Testis (tissue), 2 donors: ENCODE measurements at regions not wholly inside any gene's neighbourhood (a gene's known extent, or its start where the extent isn't known, plus 50 kb on each side); places are given as distances from the start of the nearest gene placed in this dataset.

Experiments used
- DNase-seq: peaks from one replicate; pipeline ENCODE4 v3.0.0-alpha.2; 2019
- H3K27ac ChIP-seq, 2 donors: fragments of 200-600 bp; sonication (generic); one replicate each; pipeline ENCODE4 v1.5.1; 2019
- H3K27me3 ChIP-seq: fragments of 200-600 bp; sonication (generic); one replicate; pipeline ENCODE4 v1.5.1; 2019
- H3K36me3 ChIP-seq: fragments of 200-600 bp; sonication (generic); one replicate; pipeline ENCODE4 v1.5.1; 2017; ENCODE audit warnings: low read depth; ENCODE audit errors: missing control alignments
- H3K4me1 ChIP-seq: fragments of 200-600 bp; sonication (generic); one replicate; pipeline ENCODE4 v1.5.1; 2019
- H3K4me3 ChIP-seq, 2 donors: fragments of 200-600 bp; sonication (generic); one replicate each; pipeline ENCODE4 v1.5.1; 2017 to 2019
- H3K9me3 ChIP-seq: fragments of 200-600 bp; sonication (generic); one replicate; pipeline ENCODE4 v1.5.1; 2017
- CTCF ChIP-seq, 3 experiments: fragments of 450-650 bp in 2 of 3; fragments of 200-600 bp in 1 of 3; sonication (generic) in 1 of 3; IDR thresholded peaks; one replicate each; pipeline ENCODE4 v1.5.1; 2016 to 2019; ENCODE audit warnings: antibody characterized with exemption in 3 of 3, mild to moderate bottlenecking in 2 of 3, moderate library complexity in 1 of 3
- POLR2A ChIP-seq: fragments of 450-650 bp; IDR thresholded peaks from one replicate; pipeline ENCODE4 v1.6.1; 2017; ENCODE audit warnings: antibody characterized with exemption, mild to moderate bottlenecking, moderate library complexity
- WGBS, 2 donors: methylation state at CpG; one replicate each; pipeline ENCODE4 v1.1.5; 2018; 5-methylcytosine and 5-hydroxymethylcytosine counted together
- intact Hi-C: fragments of 100-400 bp; cut with DNase I; formaldehyde crosslinking; loops from one replicate; pipeline ENCODE4 v1.15.1; 2023; ENCODE audit warnings: low total_unique reads

- TF ChIP-seq CTCF (IDR thresholded peaks at IDR 0.05) (no peak), POLR2A (no peak)
- H3K4me1 ChIP-seq: no peaks in the 10 kb centered on the region
- no peak overlapping the region for H3K27ac ChIP-seq
- H3K27me3 ChIP-seq: no peaks in the 10 kb centered on the region
- no peaks in the 10 kb centered on the region for H3K36me3 ChIP-seq
- no peaks in the 10 kb centered on the region for H3K9me3 ChIP-seq
- 57 to 59% methylated on average over 4 to 5 of the region's 5 CpGs for WGBS, 2 donors
- intact Hi-C loops: no loop called here
- no peak overlapping the region for H3K4me3 ChIP-seq
- DNase-seq: no peak
Observed at GRCh38 chr13:38415233-38415632, 65.6 kb downstream of the UFM1 start.

GRCh38 chr13:38417241-38417640, 67.6 kb downstream of the UFM1 start:
- H3K4me3 ChIP-seq: no peak overlapping the region
- no peak for TF ChIP-seq CTCF (IDR thresholded peaks at IDR 0.05)
- no peak for TF ChIP-seq POLR2A
- H3K4me1 ChIP-seq: no peaks in the 10 kb centered on the region
- intact Hi-C loops: no loop called here
- H3K9me3 ChIP-seq: no peaks in the 10 kb centered on the region
- DNase-seq: no peak
- H3K27ac ChIP-seq: no peak overlapping the region
- H3K36me3 ChIP-seq: no peaks in the 10 kb centered on the region
- H3K27me3 ChIP-seq: no peaks in the 10 kb centered on the region
- WGBS, 2 donors: 87 to 98% methylated on average over 1 of the region's 1 CpG

- no peak for DNase-seq
- 74 to 88% methylated on average over 2 of the region's 2 CpGs for WGBS, 2 donors
- H3K9me3 ChIP-seq: no peaks in the 10 kb centered on the region
Observed at GRCh38 chr13:38417727-38418126, 68.1 kb downstream of the UFM1 start.

GRCh38 chr13:38418286-38418685, 68.6 kb downstream of the UFM1 start:
- TF ChIP-seq POLR2A: no peak
- no peak for TF ChIP-seq CTCF (IDR thresholded peaks at IDR 0.05)
- no peaks in the 10 kb centered on the region for H3K36me3 ChIP-seq
- intact Hi-C loops: no loop called here
- no peaks in the 10 kb centered on the region for H3K4me1 ChIP-seq
- H3K9me3 ChIP-seq: no peaks in the 10 kb centered on the region
- no peak overlapping the region for H3K27ac ChIP-seq
- no peak for DNase-seq
- no peak overlapping the region for H3K4me3 ChIP-seq
- no peaks in the 10 kb centered on the region for H3K27me3 ChIP-seq

More at GRCh38 chr13:38417727-38418126, 68.1 kb downstream of the UFM1 start:
- Histone ChIP-seq H3K27ac (no peak overlapping the region), H3K36me3 (no peaks in the 10 kb centered on the region), H3K27me3 (no peaks in the 10 kb centered on the region), H3K4me3 (no peak overlapping the region), H3K4me1 (no peaks in the 10 kb centered on the region)
- intact Hi-C loops: no loop called here
- peak in 1 of 3 experiments; percentile 21 for TF ChIP-seq CTCF (IDR thresholded peaks at IDR 0.05)
- no peak for TF ChIP-seq POLR2A

- Histone ChIP-seq H3K4me1 (no peaks in the 10 kb centered on the region), H3K27ac (no peak overlapping the region), H3K9me3 (no peaks in the 10 kb centered on the region), H3K36me3 (no peaks in the 10 kb centered on the region), H3K27me3 (no peaks in the 10 kb centered on the region), H3K4me3 (no peak overlapping the region)
- intact Hi-C loops: no loop called here
- WGBS, 2 donors: 67 to 81% methylated on average over 3 of the region's 3 CpGs
- DNase-seq: no peak
- TF ChIP-seq POLR2A (no peak), CTCF (IDR thresholded peaks at IDR 0.05) (no peak)
Observed at GRCh38 chr13:38419312-38419873, 69.7 kb downstream of the UFM1 start.
